SK-N-MC (cell line): ENCODE measurements at regions not wholly inside any gene's neighbourhood (a gene's known extent, or its start where the extent isn't known, plus 50 kb on each side); places are given as distances from the start of the nearest gene placed in this dataset.

Experiments
- DNase-seq: peaks from one replicate; pipeline ENCODE4 v3.0.0-alpha.2; 2011; ENCODE audit warnings: low read depth, low spot score
- H3K27ac ChIP-seq: fragments of 200-600 bp; sonication (generic); 2 replicates; pipeline ENCODE4 v1.5.1; 2016; ENCODE audit warnings: mixed run types
- H3K36me3 ChIP-seq: fragments of 200-600 bp; sonication (generic); 2 replicates; pipeline ENCODE4 v1.6.1; 2017; ENCODE audit warnings: antibody characterized with exemption, low read length, mixed read lengths; ENCODE audit not compliant: insufficient read depth
- H3K4me3 ChIP-seq: fragments of 200-600 bp; sonication (generic); 2 replicates; pipeline ENCODE4 v1.5.1; 2016
- H3K9ac ChIP-seq: fragments of 200-600 bp; sonication (generic); 2 replicates; pipeline ENCODE4 v1.8.0; 2017; ENCODE audit warnings: mixed run types, mixed read lengths; ENCODE audit not compliant: insufficient read length
- H3K9me3 ChIP-seq: fragments of 200-600 bp; sonication (generic); 2 replicates; pipeline ENCODE4 v1.6.1; 2017; ENCODE audit warnings: low read depth, mild to moderate bottlenecking, antibody characterized with exemption, low read length, moderate library complexity, mixed read lengths
- EZH2 ChIP-seq: fragments of 200-600 bp; sonication (generic); IDR thresholded peaks from one replicate; pipeline ENCODE4 v1.6.1; 2017; ENCODE audit warnings: antibody characterized with exemption
- FOXP2 ChIP-seq: optimal IDR thresholded peaks from 2 replicates; pipeline ENCODE3; 2011; ENCODE audit warnings: mild to moderate bottlenecking, moderate library complexity; ENCODE audit not compliant: insufficient read depth; ENCODE audit errors: extremely low read length, control extremely low read depth
- POLR2AphosphoS5 ChIP-seq: IDR thresholded peaks from 2 replicates; pipeline ENCODE4 v1.6.1; 2012; ENCODE audit warnings: mild to moderate bottlenecking, low read depth, low read length, borderline replicate concordance

- Histone ChIP-seq H3K9me3 (no peaks in the 10 kb centered on the region), H3K36me3 (no peaks in the 10 kb centered on the region), H3K9ac (no peak overlapping the region), H3K4me3 (no peak overlapping the region), H3K27ac (no peak overlapping the region)
- TF ChIP-seq FOXP2 (no peak), POLR2AphosphoS5 (no peak), EZH2 (no peak)
- DNase-seq, result no peak
Measured at GRCh38 chr1:57951390-57951789, 527.5 kb upstream of the DAB1 start.

DNA sequence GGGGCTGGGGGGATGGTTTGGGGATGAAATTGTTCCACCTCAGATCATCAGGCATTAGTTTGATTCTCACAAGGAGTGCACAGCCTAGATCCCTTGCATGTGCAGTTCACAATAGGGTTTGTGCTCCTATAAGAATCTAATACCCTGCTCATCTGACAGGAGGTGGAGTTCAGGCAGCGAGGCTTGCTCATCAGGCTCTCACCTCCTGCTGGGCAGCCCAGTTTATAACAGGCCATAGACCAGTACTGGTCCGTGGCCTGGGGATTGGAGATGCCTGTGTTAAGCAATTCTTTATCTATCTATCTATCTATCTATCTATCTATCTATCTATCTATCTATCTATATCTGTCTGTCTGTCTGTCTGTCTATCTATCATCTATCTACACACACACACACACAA, 525.3 kb upstream of the DAB1 start:
- Histone ChIP-seq H3K9ac (no peak overlapping the region), H3K36me3 (no peaks in the 10 kb centered on the region), H3K4me3 (no peak overlapping the region), H3K27ac (no peak overlapping the region), H3K9me3 (no peaks in the 10 kb centered on the region)
- TF ChIP-seq EZH2 (no peak), FOXP2 (no peak), POLR2AphosphoS5 (no peak)
- no peak for DNase-seq

DNA sequence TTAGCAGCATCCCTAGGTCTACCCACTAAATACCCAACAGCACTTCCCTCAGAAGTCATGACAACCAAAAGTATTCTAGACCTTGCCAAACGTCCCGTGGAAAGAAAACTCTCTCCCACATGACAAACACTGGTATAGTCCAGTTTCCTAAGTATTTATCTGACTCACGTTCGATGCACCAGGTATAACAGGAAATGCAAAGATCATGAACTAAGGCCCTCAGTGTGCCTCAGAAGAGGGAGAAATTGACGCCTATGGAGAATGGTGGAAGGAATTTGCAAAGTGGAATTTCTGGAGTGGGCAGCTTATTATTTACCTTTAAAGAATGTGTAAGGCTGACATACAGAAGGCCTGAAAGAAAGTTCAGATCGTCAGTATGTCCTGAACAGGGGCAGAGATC, 523.6 kb upstream of the DAB1 start:
- no peak for DNase-seq
- Histone ChIP-seq H3K9me3 (no peaks in the 10 kb centered on the region), H3K4me3 (no peak overlapping the region), H3K27ac (no peak overlapping the region), H3K36me3 (no peaks in the 10 kb centered on the region), H3K9ac (no peak overlapping the region)
- no peak for TF ChIP-seq POLR2AphosphoS5
- no peak for TF ChIP-seq FOXP2
- no peak for TF ChIP-seq EZH2

DNA sequence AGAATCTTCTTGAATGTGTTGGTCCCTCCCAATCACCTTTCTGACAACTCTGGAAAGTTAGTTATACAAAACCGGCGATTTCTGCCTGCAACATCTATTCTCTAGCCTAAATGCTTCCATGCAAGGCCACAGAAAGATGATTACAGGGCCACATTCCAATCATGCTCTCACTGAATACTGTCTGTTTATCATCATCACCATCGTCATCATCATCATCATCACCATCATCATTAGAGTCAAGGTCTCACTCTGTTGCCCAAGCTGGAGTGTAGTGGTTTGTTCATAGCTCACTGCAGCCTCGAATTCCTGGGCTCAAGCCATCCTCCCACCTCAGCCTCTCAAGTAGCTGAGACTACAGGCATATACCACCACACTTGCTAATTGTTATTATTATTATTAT, 521.2 kb upstream of the DAB1 start:
- Histone ChIP-seq H3K27ac (no peak overlapping the region), H3K36me3 (no peaks in the 10 kb centered on the region), H3K4me3 (no peak overlapping the region), H3K9me3 (no peaks in the 10 kb centered on the region), H3K9ac (no peak overlapping the region)
- no peak for DNase-seq
- TF ChIP-seq EZH2, result no peak
- no peak for TF ChIP-seq POLR2AphosphoS5
- no peak for TF ChIP-seq FOXP2

DNA sequence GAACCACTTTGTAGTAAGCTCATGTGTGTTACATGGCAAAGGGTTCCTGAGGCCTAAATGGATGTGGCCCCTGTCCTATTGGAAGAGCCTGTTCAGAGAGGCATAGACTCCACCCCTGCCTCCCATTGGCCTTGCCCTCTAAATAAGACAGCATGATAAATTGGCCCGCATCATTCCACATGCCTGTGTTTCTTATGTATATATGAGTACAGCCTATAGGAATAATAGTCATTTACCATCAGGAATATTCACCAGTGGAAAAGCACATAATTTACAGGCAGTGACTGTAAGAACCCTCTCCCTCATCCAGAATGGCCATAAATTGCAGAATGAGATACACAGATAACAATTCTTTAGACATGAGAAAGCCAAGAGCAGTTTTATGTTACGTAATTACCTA, 519.5 kb upstream of the DAB1 start:
- no peak for TF ChIP-seq EZH2
- no peaks in the 10 kb centered on the region for H3K9me3 ChIP-seq
- H3K36me3 ChIP-seq, result no peaks in the 10 kb centered on the region
- H3K9ac ChIP-seq, result no peak overlapping the region
- no peak overlapping the region for H3K4me3 ChIP-seq
- no peak for DNase-seq
- no peak overlapping the region for H3K27ac ChIP-seq

- Histone ChIP-seq H3K36me3 (no peaks in the 10 kb centered on the region), H3K9ac (no peak overlapping the region), H3K27ac (no peak overlapping the region), H3K4me3 (no peak overlapping the region), H3K9me3 (no peaks in the 10 kb centered on the region)
- no peak for TF ChIP-seq POLR2AphosphoS5
- no peak for TF ChIP-seq FOXP2
- no peak for TF ChIP-seq EZH2
- no peak for DNase-seq
Measured at GRCh38 chr1:57934745-57935144, 510.9 kb upstream of the DAB1 start.

- no peak for DNase-seq
- no peak overlapping the region for H3K4me3 ChIP-seq
- H3K9me3 ChIP-seq, result no peaks in the 10 kb centered on the region
- H3K9ac ChIP-seq, result no peak overlapping the region
- H3K27ac ChIP-seq, result no peak overlapping the region
- TF ChIP-seq POLR2AphosphoS5, result no peak
- no peak for TF ChIP-seq FOXP2
- TF ChIP-seq EZH2, result no peak
- no peaks in the 10 kb centered on the region for H3K36me3 ChIP-seq
Measured at GRCh38 chr1:57927003-57927402, 503.1 kb upstream of the DAB1 start.

DNA sequence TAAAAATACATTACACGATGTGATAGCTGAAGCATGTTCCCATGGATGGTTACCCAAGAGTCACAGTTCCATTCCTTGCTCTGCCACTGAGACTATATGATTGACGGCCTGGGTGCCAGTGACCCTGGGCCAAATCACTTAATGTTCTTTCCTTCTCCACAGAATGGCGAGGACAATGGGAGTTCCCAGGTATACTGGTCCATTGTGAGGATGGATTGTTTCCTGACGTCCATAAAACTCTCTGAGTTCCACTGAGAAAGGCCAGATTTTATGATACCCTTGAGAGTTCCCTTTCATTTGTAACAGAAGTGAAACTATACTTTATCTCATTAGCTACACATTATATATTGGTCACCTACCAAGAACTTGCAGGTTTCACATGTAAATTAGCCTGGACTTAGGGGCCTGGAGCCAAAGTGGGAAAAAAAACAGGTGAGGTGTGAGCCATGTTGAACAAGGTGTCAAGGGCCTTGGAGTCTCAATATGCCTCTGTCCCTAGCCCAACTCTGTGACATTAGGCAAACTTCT, 502.2 kb upstream of the DAB1 start:
- Histone ChIP-seq H3K4me3 (no peak overlapping the region), H3K9me3 (no peaks in the 10 kb centered on the region), H3K9ac (no peak overlapping the region), H3K27ac (no peak overlapping the region), H3K36me3 (no peaks in the 10 kb centered on the region)
- no peak for TF ChIP-seq EZH2
- TF ChIP-seq POLR2AphosphoS5, result no peak
- TF ChIP-seq FOXP2, result no peak
- no peak for DNase-seq

GRCh38 chr1:57925226-57925625, 501.4 kb upstream of the DAB1 start:
- Histone ChIP-seq H3K4me3 (no peak overlapping the region), H3K27ac (no peak overlapping the region)

DNA sequence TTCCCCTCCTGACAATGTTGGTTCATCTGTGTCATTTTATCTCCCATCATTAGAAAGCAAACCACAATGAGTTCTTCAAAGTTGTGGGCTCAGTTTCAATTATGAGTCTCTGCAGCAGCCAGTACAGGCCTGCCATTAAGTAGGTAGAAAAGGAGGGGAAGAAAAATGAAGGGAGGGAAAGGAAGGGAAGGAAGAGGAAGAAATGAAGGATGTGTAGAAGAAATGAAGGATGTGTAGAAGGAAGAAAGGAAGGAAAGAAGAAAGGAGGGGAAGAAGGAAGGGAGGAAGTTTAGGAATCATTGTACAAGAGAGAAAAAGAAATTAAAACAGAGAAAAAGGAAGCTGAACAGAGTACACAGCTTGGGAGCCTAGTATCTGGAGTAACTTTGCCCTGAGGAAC, 498.3 kb upstream of the DAB1 start:
- H3K27ac ChIP-seq, result no peak overlapping the region
- H3K9ac ChIP-seq, result no peak overlapping the region
- H3K4me3 ChIP-seq, result no peak overlapping the region
- H3K9me3 ChIP-seq, result no peaks in the 10 kb centered on the region
- DNase-seq, result no peak
- TF ChIP-seq EZH2, result no peak
- no peak for TF ChIP-seq POLR2AphosphoS5
- no peak for TF ChIP-seq FOXP2
- H3K36me3 ChIP-seq, result no peaks in the 10 kb centered on the region

More at GRCh38 chr1:57925226-57925625, 501.4 kb upstream of the DAB1 start:
- H3K36me3 ChIP-seq, result no peaks in the 10 kb centered on the region
- no peaks in the 10 kb centered on the region for H3K9me3 ChIP-seq
- TF ChIP-seq POLR2AphosphoS5 (no peak), FOXP2 (no peak), EZH2 (no peak)
- DNase-seq, result no peak
- H3K9ac ChIP-seq, result no peak overlapping the region
